ENCODE measurements at regions not wholly inside any gene's neighbourhood (a gene's known extent, or its start where the extent isn't known, plus 50 kb on each side); places are given as distances from the start of the nearest gene placed in this dataset.

- TF ChIP-seq GATA2 (IDR thresholded peaks at IDR 0.05; ENCODE audit: low read depth, low read length): no peak
- no peak for TF ChIP-seq GATA3 (IDR thresholded peaks at IDR 0.05; ENCODE audit: low read depth, low read length)
Observed at GRCh38 chr2:82913566-82913965, 1545.5 kb downstream of the SUCLG1 start.

Measured in SH-SY5Y (cell line).